ACC112 (cell line): ENCODE measurements at regions not wholly inside any gene's neighbourhood (a gene's known extent, or its start where the extent isn't known, plus 50 kb on each side); places are given as distances from the start of the nearest gene placed in this dataset.

Experiments used
- H2AFZ ChIP-seq: fragments of 200-600 bp; sonication (generic); one replicate; pipeline ENCODE4 v1.6.0; 2017; ENCODE audit warnings: antibody characterized with exemption, low read length; ENCODE audit not compliant: unreplicated experiment
- H3K27ac ChIP-seq: fragments of 200-600 bp; sonication (generic); 2 replicates; pipeline ENCODE4 v1.5.1; 2014; ENCODE audit warnings: low read depth, mild to moderate bottlenecking, antibody characterized with exemption, low read length, moderate library complexity
- H3K27me3 ChIP-seq: fragments of 200-600 bp; sonication (generic); 2 replicates; pipeline ENCODE4 v1.6.1; 2014; ENCODE audit warnings: mild to moderate bottlenecking, antibody characterized with exemption, low read length, moderate library complexity, mixed read lengths; ENCODE audit not compliant: insufficient read depth
- H3K36me3 ChIP-seq: fragments of 200-600 bp; sonication (generic); 2 replicates; pipeline ENCODE4 v1.6.1; 2016; ENCODE audit warnings: mild to moderate bottlenecking, antibody characterized with exemption, low read length, moderate library complexity, mixed read lengths; ENCODE audit not compliant: insufficient read depth
- H3K4me1 ChIP-seq: fragments of 200-600 bp; sonication (generic); one replicate; pipeline ENCODE4 v1.6.1; 2016; ENCODE audit warnings: low read length, mixed read lengths; ENCODE audit not compliant: insufficient read depth, unreplicated experiment, control insufficient read depth
- H3K4me3 ChIP-seq: fragments of 200-600 bp; sonication (generic); 2 replicates; pipeline ENCODE4 v1.5.1; 2014; ENCODE audit warnings: mild to moderate bottlenecking, low read depth, low read length
- H3K79me2 ChIP-seq: fragments of 200-600 bp; sonication (generic); one replicate; pipeline ENCODE4 v1.6.0; 2016; ENCODE audit warnings: low read length; ENCODE audit not compliant: control insufficient read depth, unreplicated experiment, insufficient read depth

- Histone ChIP-seq H3K79me2 (no peaks in the 10 kb centered on the region), H2AFZ (no peak overlapping the region), H3K36me3 (no peaks in the 10 kb centered on the region), H3K4me1 (no peaks in the 10 kb centered on the region), H3K27me3 (no peaks in the 10 kb centered on the region), H3K27ac (no peak overlapping the region), H3K4me3 (no peak overlapping the region)
Observed at GRCh38 chr6:40898073-40898472, 140.9 kb downstream of the UNC5CL start.

DNA sequence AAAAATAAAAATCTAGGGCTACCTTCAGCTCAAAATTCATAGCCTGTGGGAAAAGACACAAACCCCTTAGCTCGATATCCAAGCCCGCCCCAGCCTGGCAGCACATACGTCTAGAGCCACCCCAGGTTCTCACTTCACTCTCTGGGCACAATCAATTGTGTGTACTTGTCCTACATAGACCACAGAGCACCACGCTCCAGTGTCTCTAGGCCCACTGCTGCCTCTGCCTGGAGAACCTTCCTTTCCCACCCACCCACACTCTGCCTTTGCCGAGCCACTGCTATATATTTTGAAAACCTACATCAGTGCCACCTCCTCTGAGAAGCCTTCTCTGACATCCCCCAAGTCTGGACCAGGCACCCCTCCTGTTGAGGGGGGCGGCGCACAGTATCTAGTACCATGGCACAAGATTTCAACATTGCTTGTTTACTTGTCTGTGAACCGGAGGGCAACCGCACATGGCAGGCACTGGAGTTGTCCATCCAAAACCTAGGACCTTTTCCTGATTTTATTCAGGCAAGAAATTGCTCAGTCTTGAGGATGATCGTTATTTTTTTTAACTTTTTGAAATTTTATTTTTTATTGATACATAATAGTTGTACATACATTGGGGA is 141.5 kb downstream of the UNC5CL start:
- Histone ChIP-seq H3K36me3 (no peaks in the 10 kb centered on the region), H3K79me2 (no peaks in the 10 kb centered on the region), H3K27me3 (no peaks in the 10 kb centered on the region), H3K27ac (no peak overlapping the region), H3K4me3 (no peak overlapping the region), H2AFZ (no peak overlapping the region), H3K4me1 (no peaks in the 10 kb centered on the region)

DNA sequence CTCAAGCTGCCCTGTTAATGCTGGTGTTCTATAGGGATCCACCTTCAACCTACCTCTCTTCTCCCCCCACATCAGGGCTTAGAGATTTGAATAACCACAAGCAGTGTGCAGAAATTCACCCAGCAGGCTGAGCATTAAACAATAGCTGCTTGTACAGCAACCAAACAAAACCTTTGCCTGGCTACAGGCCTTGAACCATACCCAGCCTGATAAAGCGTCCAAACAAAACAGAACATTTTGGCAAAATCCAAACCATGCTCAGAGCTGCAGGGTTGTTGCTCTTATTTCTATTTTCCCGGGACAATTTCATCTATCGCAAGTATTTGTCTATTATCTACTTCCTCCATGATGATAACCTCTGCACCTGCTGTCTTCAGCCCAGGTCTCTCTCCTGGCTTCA is 142.3 kb downstream of the UNC5CL start:
- no peaks in the 10 kb centered on the region for H3K4me1 ChIP-seq
- no peak overlapping the region for H3K4me3 ChIP-seq
- H3K79me2 ChIP-seq, result no peaks in the 10 kb centered on the region
- H2AFZ ChIP-seq, result no peak overlapping the region
- H3K27ac ChIP-seq, result no peak overlapping the region
- 0 out of 2 replicates have a peak, but pooled peaks cover 3% of the 10 kb centered on the region for H3K27me3 ChIP-seq
- H3K36me3 ChIP-seq, result no peaks in the 10 kb centered on the region

DNA sequence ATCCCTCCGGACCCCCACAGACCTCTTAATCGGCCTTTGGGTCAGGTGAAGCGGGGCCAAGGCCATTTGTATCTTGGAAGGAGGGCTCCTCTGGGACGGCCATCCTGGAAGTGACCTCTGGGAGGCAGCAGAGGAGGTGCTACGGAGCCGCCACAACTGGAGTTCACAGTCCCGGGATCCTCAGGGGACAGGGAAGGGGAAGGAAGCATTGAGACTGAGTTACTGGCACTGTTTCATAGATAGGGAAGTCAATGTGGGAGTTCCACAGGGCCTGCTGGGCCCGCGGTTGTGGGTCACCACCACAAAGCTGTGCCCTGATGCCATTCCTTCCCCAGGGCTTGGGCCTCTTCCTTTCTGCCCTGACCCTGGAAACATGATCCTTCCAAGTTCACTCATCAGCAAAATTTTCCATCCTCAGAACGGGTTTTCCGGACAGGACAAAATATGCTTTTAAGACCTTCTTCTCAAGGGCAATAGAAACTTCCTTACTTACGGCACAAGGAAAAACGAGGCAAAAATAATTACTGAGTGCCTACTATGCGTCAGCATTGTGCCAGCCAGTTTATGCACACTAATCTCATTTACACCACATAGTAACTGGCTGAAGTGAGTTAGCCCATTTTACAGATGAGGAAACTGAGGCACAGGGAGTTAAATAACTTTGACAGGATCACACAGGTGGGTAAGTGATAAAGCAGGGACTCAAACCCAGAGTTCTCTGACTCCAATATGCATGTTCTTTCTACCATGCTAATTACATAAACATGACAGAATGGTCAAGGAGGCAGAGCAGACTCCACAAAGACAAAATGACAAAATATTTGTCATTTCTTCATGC is 143.8 kb downstream of the UNC5CL start:
- 0 out of 2 replicates have a peak, but pooled peaks cover 3% of the 10 kb centered on the region for H3K27me3 ChIP-seq
- no peak overlapping the region for H3K27ac ChIP-seq
- H3K4me1 ChIP-seq, result no peaks in the 10 kb centered on the region
- no peaks in the 10 kb centered on the region for H3K79me2 ChIP-seq
- no peaks in the 10 kb centered on the region for H3K36me3 ChIP-seq
- no peak overlapping the region for H2AFZ ChIP-seq
- H3K4me3 ChIP-seq, result no peak overlapping the region

DNA sequence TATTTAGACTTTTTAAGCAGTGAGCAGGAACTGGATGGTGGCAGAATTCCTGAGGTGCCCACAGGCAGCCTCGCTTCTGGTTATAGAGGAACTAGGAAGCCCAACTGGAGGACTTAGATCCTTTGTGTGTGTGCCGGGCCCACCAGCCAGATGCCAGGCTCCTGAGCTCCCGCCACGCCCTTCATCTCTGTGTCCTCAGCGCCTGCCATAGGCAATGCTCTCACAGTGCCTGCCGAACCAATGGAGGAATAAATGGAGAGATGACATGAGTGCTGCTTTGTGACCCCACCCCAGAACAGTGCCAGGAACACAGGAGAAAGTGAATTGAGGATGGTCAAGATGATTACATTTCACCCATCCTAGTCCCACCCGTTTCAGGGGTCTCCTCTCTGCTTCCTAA is 146.0 kb downstream of the UNC5CL start:
- H3K27me3 ChIP-seq, result peaks cover 12% of the 10 kb centered on the region; the same call in 1 of the 2 replicates
- no peaks in the 10 kb centered on the region for H3K4me1 ChIP-seq
- no peak overlapping the region for H2AFZ ChIP-seq
- no peaks in the 10 kb centered on the region for H3K79me2 ChIP-seq
- no peak overlapping the region for H3K27ac ChIP-seq
- no peak overlapping the region for H3K4me3 ChIP-seq
- no peaks in the 10 kb centered on the region for H3K36me3 ChIP-seq

DNA sequence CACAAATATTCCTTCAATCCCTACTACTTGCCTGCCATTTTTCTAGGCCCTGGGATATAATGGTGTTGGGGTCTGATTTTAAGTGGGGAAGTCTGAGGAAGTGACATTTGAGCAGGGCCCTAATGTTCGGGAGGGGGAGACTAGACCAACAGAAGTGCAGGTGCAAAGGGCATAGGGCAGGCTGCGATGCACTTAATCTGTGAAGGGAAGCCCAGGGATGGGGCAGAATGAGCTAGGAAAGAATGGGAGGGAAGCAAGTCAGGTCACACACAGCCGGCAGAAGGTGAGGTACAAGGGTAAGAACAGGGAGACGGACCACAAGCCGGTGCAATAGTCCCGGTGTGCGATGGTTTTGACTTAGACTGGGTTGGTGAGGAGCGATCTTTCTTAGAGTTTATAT is 146.8 kb downstream of the UNC5CL start:
- H3K4me3 ChIP-seq, result no peak overlapping the region
- no peak overlapping the region for H3K27ac ChIP-seq
- H3K4me1 ChIP-seq, result no peaks in the 10 kb centered on the region
- H2AFZ ChIP-seq, result no peak overlapping the region
- H3K79me2 ChIP-seq, result no peaks in the 10 kb centered on the region
- H3K27me3 ChIP-seq, result peaks cover 12% of the 10 kb centered on the region; the same call in 1 of the 2 replicates
- H3K36me3 ChIP-seq, result no peaks in the 10 kb centered on the region

DNA sequence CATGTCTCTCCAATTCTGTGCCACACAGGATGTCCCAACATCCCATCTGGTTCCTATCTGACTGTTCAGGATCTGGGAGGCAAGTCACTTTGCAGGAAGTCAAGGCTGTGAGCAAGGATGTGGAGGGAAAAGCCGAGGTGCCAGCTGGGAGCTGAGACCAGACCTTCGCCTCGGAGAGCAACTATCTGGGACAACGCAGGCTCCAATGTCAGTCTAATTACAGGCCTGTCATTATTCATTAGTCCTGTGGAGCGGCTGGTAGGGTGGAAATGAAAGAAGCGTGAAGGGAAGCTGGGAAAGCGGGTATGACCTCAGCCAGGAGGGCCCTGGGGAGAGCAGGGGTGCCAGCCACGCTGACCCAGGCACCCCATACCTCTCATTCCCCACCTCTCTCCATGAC is 147.3 kb downstream of the UNC5CL start:
- no peaks in the 10 kb centered on the region for H3K4me1 ChIP-seq

GRCh38 chr6:40891131-40891530 is 147.9 kb downstream of the UNC5CL start:
- Histone ChIP-seq H3K4me3 (no peak overlapping the region), H3K79me2 (no peaks in the 10 kb centered on the region), H3K27me3 (peaks cover 12% of the 10 kb centered on the region; the same call in 1 of the 2 replicates), H3K27ac (no peak overlapping the region), H3K36me3 (no peaks in the 10 kb centered on the region), H2AFZ (no peak overlapping the region), H3K4me1 (no peaks in the 10 kb centered on the region)

More for the DNA sequence above, 147.3 kb downstream of the UNC5CL start:
- Histone ChIP-seq H3K4me3 (no peak overlapping the region), H3K36me3 (no peaks in the 10 kb centered on the region), H3K79me2 (no peaks in the 10 kb centered on the region), H2AFZ (no peak overlapping the region), H3K27ac (no peak overlapping the region), H3K27me3 (peaks cover 12% of the 10 kb centered on the region; the same call in 1 of the 2 replicates)

DNA sequence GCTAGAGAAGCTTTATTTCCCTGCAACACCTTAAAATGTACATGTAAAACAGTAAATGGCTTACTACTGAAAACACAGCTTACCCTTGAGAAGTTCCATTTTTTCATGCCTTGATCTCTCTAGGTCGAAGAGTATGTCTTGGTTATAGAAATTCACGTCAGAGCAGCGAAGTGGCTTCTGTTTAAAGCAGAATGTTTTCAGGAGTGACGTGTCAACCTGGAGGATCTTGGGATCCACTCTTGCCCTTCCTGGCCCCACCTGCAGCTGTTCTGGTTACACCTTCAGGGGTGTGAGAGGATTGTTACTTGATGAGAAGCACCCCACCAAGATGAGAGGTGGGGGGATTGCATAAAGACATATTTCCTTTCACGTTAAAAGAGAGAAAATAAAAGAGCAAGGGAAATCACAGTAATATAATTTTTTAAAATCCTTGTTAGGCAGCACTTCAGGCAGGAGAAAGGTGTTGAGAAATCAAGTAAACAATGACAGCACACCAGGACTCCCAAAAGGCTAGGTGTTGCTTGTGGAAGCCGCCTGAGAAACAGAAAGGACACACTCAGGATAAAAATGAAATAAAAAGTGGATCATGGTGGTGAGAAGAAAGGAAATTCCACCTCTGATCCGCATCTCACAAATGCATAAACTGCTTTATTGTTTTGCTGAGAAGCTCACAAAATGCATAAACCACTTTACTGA is 149.7 kb downstream of the UNC5CL start:
- Histone ChIP-seq H3K79me2 (no peaks in the 10 kb centered on the region), H3K4me3 (no peak overlapping the region), H3K36me3 (no peaks in the 10 kb centered on the region), H3K27ac (no peak overlapping the region), H2AFZ (no peak overlapping the region), H3K4me1 (no peaks in the 10 kb centered on the region), H3K27me3 (peaks cover 18% of the 10 kb centered on the region; the same call in 1 of the 2 replicates)

DNA sequence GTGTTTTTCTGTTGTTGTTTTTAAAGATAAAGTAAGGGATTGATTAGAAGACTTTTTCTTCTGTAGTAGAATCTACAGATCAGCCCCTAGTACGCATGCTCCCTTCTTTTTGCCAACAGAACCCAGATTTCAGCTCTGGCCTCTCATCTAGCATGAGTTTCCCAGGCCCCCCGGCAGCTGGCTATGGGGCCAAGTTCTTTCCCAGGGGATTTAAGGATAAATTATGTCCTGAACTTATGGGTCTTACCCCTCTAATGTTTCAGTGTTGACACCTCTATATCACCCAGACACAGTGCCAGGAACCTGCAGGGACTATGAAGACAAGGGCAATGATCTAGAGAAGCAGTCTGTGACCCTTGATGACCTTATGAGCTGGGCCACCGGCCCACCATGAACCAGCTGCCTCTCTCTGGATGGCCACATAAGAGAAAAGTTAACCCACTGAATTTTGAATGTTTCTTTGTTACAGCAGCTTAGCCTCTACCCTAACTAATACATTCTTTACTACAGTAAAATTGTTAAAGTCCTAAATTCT is 150.5 kb downstream of the UNC5CL start:
- no peaks in the 10 kb centered on the region for H3K79me2 ChIP-seq
- no peak overlapping the region for H2AFZ ChIP-seq
- H3K36me3 ChIP-seq, result no peaks in the 10 kb centered on the region
- no peak overlapping the region for H3K27ac ChIP-seq
- H3K27me3 ChIP-seq, result peaks cover 25% of the 10 kb centered on the region; the same call in 1 of the 2 replicates
- H3K4me3 ChIP-seq, result no peak overlapping the region
- H3K4me1 ChIP-seq, result no peaks in the 10 kb centered on the region
